Endothelial cell of umbilical vein (primary cell): ENCODE measurements at regions not wholly inside any gene's neighbourhood (a gene's known extent, or its start where the extent isn't known, plus 50 kb on each side); places are given as distances from the start of the nearest gene placed in this dataset.

ENCODE experiments used
- CTCF ChIP-seq, 2 donors: IDR thresholded peaks; 1 replicate in 1 of 2; 2 replicates in 1 of 2; pipeline ENCODE4 v1.5.1; 2011; ENCODE audit warnings: low read length in 2 of 2, mild to moderate bottlenecking in 2 of 2, moderate library complexity in 2 of 2, control low read depth in 1 of 2, inconsistent platforms in 1 of 2, low read depth in 1 of 2; ENCODE audit not compliant: insufficient read depth in 1 of 2; ENCODE audit errors: extremely low read depth in 1 of 2
- EZH2 ChIP-seq: IDR thresholded peaks from 2 replicates; pipeline ENCODE4 v1.6.1; 2012; ENCODE audit warnings: borderline replicate concordance, low read depth, mild to moderate bottlenecking, moderate library complexity, low read length, inconsistent platforms; ENCODE audit not compliant: severe bottlenecking
- JUN ChIP-seq: IDR thresholded peaks from 2 replicates; pipeline ENCODE4 v1.6.1; 2011; ENCODE audit warnings: borderline replicate concordance, low read depth; ENCODE audit not compliant: insufficient read length, insufficient read depth
- MAX ChIP-seq: IDR thresholded peaks from 2 replicates; pipeline ENCODE4 v1.6.1; 2011; ENCODE audit not compliant: insufficient read depth, insufficient read length
- POLR2A ChIP-seq: IDR thresholded peaks from 2 replicates; pipeline ENCODE4 v1.6.1; 2012; ENCODE audit warnings: low read depth, mild to moderate bottlenecking, control low read depth, low read length
- POLR2AphosphoS5 ChIP-seq: IDR thresholded peaks from 2 replicates; pipeline ENCODE4 v1.6.1; 2012; ENCODE audit warnings: low read depth, mild to moderate bottlenecking, control low read depth, low read length, moderate library complexity; ENCODE audit not compliant: insufficient read depth

GRCh38 chr5:107753427-107753826, 82.7 kb upstream of the EFNA5 start:
- TF ChIP-seq POLR2AphosphoS5 = no peak
- no peak for TF ChIP-seq CTCF (IDR thresholded peaks at IDR 0.05; ENCODE audit: extremely low read depth in 1 of 2, insufficient read depth in 1 of 2, low read depth in 1 of 2, low read length in 2 of 2)
- TF ChIP-seq POLR2A = no peak
- no peak for TF ChIP-seq MAX
- no peak for TF ChIP-seq EZH2
- TF ChIP-seq JUN = no peak
